Fibroblast of lung (primary cell): ENCODE measurements at regions not wholly inside any gene's neighbourhood (a gene's known extent, or its start where the extent isn't known, plus 50 kb on each side); places are given as distances from the start of the nearest gene placed in this dataset.

Source experiments
- DNase-seq, 2 donors: peaks; one replicate each; pipeline versions ENCODE4 v3.0.0 to v3.0.0-alpha.2; 2010; ENCODE audit warnings: low read depth in 2 of 2
- H2AFZ ChIP-seq: 2 replicates; pipeline ENCODE4 v1.5.1; 2012; ENCODE audit warnings: low read length, control low read depth, inconsistent platforms
- H3K27ac ChIP-seq: 2 replicates; pipeline ENCODE4 v1.5.1; 2011; ENCODE audit warnings: low read length, control low read depth; ENCODE audit not compliant: insufficient read depth
- H3K27me3 ChIP-seq: 2 replicates; pipeline ENCODE4 v1.5.1; 2011; ENCODE audit warnings: mild to moderate bottlenecking, low read length; ENCODE audit not compliant: control insufficient read depth, insufficient read depth
- H3K36me3 ChIP-seq: 2 replicates; pipeline ENCODE4 v1.5.1; 2011; ENCODE audit warnings: low read length; ENCODE audit not compliant: control insufficient read depth, insufficient read depth
- H3K4me1 ChIP-seq: 2 replicates; pipeline ENCODE4 v1.5.1; 2011; ENCODE audit warnings: low read length; ENCODE audit not compliant: control insufficient read depth, insufficient read depth; ENCODE audit errors: extremely low read depth
- H3K4me2 ChIP-seq: 2 replicates; pipeline ENCODE4 v1.5.1; 2011; ENCODE audit warnings: low read length, control low read depth; ENCODE audit not compliant: insufficient read depth; ENCODE audit errors: extremely low read depth
- H3K4me3 ChIP-seq, 4 experiments: fragments of 200-600 bp in 1 of 4; sonication (generic) in 1 of 4; replicated peaks in 1 of 4; 2 replicates each; pipeline ENCODE4 v1.5.1; 2011 to 2016; ENCODE audit warnings: low read length in 4 of 4, low read depth in 3 of 4, mild to moderate bottlenecking in 3 of 4, control low read depth in 2 of 4, inconsistent platforms in 1 of 4, mixed read lengths in 1 of 4; ENCODE audit not compliant: insufficient read depth in 1 of 4; ENCODE audit errors: control extremely low read depth in 1 of 4
- H3K79me2 ChIP-seq: 2 replicates; pipeline ENCODE4 v1.5.1; 2012; ENCODE audit warnings: mild to moderate bottlenecking, low read length, inconsistent platforms; ENCODE audit not compliant: control insufficient read depth, insufficient read depth
- H3K9ac ChIP-seq: 2 replicates; pipeline ENCODE4 v1.5.1; 2011; ENCODE audit warnings: mild to moderate bottlenecking, low read length, control low read depth; ENCODE audit not compliant: insufficient read depth
- H3K9me3 ChIP-seq: 2 replicates; pipeline ENCODE4 v1.5.1; 2012; ENCODE audit warnings: low read depth, low read length; ENCODE audit not compliant: control insufficient read depth, insufficient read depth
- H4K20me1 ChIP-seq: 2 replicates; pipeline ENCODE4 v1.5.1; 2011; ENCODE audit warnings: low read length; ENCODE audit not compliant: control insufficient read depth, insufficient read depth; ENCODE audit errors: extremely low read depth
- EZH2 ChIP-seq: IDR thresholded peaks from 2 replicates; pipeline ENCODE4 v1.5.1; 2012; ENCODE audit warnings: low read length, control low read depth, mild to moderate bottlenecking; ENCODE audit errors: missing control alignments
- TF ChIP-seq, protein P1 (sequence below), 2 donors: IDR thresholded peaks in 1 of 2; conservative IDR thresholded peaks in 1 of 2; 1 replicate in 1 of 2; 2 replicates in 1 of 2; pipeline ENCODE4 v1.5.1; 2011 to 2012; ENCODE audit warnings: low read length in 2 of 2, control low read depth in 1 of 2, inconsistent platforms in 1 of 2, low read depth in 1 of 2, mild to moderate bottlenecking in 1 of 2

- Histone ChIP-seq H3K4me1 (no peaks in the 10 kb centered on the region), H3K4me2 (no peak overlapping the region), H3K27ac (no peak overlapping the region), H3K36me3 (no peaks in the 10 kb centered on the region), H3K9ac (no peak overlapping the region), H3K27me3 (no peaks in the 10 kb centered on the region), H3K4me3 (no peak overlapping the region), H2AFZ (no peak overlapping the region), H3K79me2 (no peaks in the 10 kb centered on the region), H4K20me1 (no peaks in the 10 kb centered on the region), H3K9me3 (no peaks in the 10 kb centered on the region)
- TF ChIP-seq, protein P1, sequence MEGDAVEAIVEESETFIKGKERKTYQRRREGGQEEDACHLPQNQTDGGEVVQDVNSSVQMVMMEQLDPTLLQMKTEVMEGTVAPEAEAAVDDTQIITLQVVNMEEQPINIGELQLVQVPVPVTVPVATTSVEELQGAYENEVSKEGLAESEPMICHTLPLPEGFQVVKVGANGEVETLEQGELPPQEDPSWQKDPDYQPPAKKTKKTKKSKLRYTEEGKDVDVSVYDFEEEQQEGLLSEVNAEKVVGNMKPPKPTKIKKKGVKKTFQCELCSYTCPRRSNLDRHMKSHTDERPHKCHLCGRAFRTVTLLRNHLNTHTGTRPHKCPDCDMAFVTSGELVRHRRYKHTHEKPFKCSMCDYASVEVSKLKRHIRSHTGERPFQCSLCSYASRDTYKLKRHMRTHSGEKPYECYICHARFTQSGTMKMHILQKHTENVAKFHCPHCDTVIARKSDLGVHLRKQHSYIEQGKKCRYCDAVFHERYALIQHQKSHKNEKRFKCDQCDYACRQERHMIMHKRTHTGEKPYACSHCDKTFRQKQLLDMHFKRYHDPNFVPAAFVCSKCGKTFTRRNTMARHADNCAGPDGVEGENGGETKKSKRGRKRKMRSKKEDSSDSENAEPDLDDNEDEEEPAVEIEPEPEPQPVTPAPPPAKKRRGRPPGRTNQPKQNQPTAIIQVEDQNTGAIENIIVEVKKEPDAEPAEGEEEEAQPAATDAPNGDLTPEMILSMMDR (conservative IDR thresholded peaks at IDR 0.05 in 1 of 2, IDR thresholded peaks at IDR 0.05 in 1 of 2; ENCODE audit: low read depth in 1 of 2, low read length in 2 of 2) = no peak
- TF ChIP-seq EZH2 = no peak
- no peak for DNase-seq
These were observed 56.4 kb upstream of the IYD start for GRCh38 chr6:150312395-150312794.

DNA sequence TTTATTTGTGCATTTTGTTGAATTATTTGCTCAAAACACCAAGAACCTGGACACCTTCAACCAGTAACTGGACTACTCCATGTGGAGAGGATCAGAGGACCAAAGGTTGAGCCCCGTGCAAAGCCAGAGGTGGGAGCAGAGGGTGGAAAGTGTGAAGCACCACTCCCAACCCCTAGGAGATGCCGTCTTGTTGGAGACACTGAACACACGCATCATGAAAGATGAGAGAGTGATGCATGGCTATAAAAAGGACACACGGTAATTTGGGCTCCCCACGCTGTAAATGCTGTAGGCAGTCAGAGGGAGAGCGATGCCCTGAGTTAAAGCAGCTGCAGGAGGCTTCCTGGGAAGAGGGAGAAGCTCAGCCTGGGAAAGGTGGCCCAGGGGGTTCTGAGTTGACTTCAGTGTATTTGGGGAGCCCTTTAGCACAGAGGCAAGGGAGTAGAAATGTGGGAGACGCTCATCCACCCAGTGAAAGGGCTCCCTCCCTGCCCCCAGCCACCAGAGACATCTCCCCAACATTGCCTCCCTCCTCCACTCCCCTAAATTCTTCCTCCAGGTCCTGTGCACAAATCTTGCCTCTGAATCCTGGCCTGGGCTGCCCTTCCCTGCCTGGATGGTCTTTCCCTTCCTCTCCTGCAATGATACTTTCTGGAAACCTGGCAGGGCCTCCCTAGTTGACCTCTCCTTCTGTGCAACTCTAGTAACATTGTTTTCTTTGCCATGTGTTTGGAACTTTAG, 55.8 kb upstream of the IYD start:
- Histone ChIP-seq H3K4me1 (no peaks in the 10 kb centered on the region), H3K4me3 (no peak overlapping the region), H3K27ac (no peak overlapping the region), H3K9ac (no peak overlapping the region), H4K20me1 (no peaks in the 10 kb centered on the region), H3K9me3 (no peaks in the 10 kb centered on the region), H3K36me3 (no peaks in the 10 kb centered on the region), H3K27me3 (no peaks in the 10 kb centered on the region), H3K79me2 (no peaks in the 10 kb centered on the region), H3K4me2 (no peak overlapping the region), H2AFZ (no peak overlapping the region)
- no peak for DNase-seq
- TF ChIP-seq, protein P1 (conservative IDR thresholded peaks at IDR 0.05 in 1 of 2, IDR thresholded peaks at IDR 0.05 in 1 of 2; ENCODE audit: low read depth in 1 of 2, low read length in 2 of 2) = no peak
- TF ChIP-seq EZH2 = no peak

- TF ChIP-seq, protein P1 (conservative IDR thresholded peaks at IDR 0.05 in 1 of 2, IDR thresholded peaks at IDR 0.05 in 1 of 2; ENCODE audit: low read depth in 1 of 2, low read length in 2 of 2) = no peak
- no peak for TF ChIP-seq EZH2
These were observed 55.0 kb upstream of the IYD start for GRCh38 chr6:150313781-150314180.

More at GRCh38 chr6:150313781-150314180, 55.0 kb upstream of the IYD start:
- no peak overlapping the region for H3K27ac ChIP-seq
- H4K20me1 ChIP-seq = no peaks in the 10 kb centered on the region
- H3K4me3 ChIP-seq = no peak overlapping the region
- H3K36me3 ChIP-seq = no peaks in the 10 kb centered on the region
- H3K27me3 ChIP-seq = no peaks in the 10 kb centered on the region
- no peaks in the 10 kb centered on the region for H3K79me2 ChIP-seq
- H3K4me1 ChIP-seq = no peaks in the 10 kb centered on the region
- H3K9ac ChIP-seq = no peak overlapping the region
- no peak overlapping the region for H3K4me2 ChIP-seq
- DNase-seq = no peak
- H2AFZ ChIP-seq = no peak overlapping the region
- no peaks in the 10 kb centered on the region for H3K9me3 ChIP-seq
